ENCODE measurements at regions not wholly inside any gene's neighbourhood (a gene's known extent, or its start where the extent isn't known, plus 50 kb on each side); places are given as distances from the start of the nearest gene placed in this dataset.

GRCh38 chr2:58925676-58926081 is 684.6 kb upstream of the FANCL start (continued):
- TF ChIP-seq BCL11A (IDR thresholded peaks at IDR 0.05; ENCODE audit: low read depth, low read length) (no peak), SRF (IDR thresholded peaks at IDR 0.05; ENCODE audit: low read depth in 2 of 2, low read length in 2 of 2) (no peak), NBN (IDR thresholded peaks at IDR 0.05) (no peak), E2F4 (IDR thresholded peaks at IDR 0.05; ENCODE audit: low read depth, low read length) (no peak)

- H4K20me1 ChIP-seq (ENCODE audit: control insufficient read depth, insufficient read depth): no peaks in the 10 kb centered on the region
- H3K9me3 ChIP-seq (replicated peaks; ENCODE audit: control insufficient read depth, insufficient read depth, low read length): no peaks in the 10 kb centered on the region
- no peak overlapping the region for H3K9ac ChIP-seq (ENCODE audit: control insufficient read depth, insufficient read depth, low read length)
- intact Hi-C loops (cut with micrococcal nuclease; ENCODE audit: unreplicated experiment) (no loop called here), in situ Hi-C loops (cut with MboI) (no loop called here)
- ATAC-seq: no peak
- ChIA-PET RAD21 (ENCODE audit: unreplicated experiment) (no interaction called here), POLR2A (no interaction called here), SMC1A (ENCODE audit: uncharacterized antibody, unreplicated experiment) (interaction anchor here (1.4 kb wide), 1 partner anchor 14 kb away, joined by 3 read pairs; no protein-coding TSS in a partner anchor), CTCF (interaction anchor here (1.2 kb wide), 1 partner anchor 12 kb away, joined by 5 read pairs; no protein-coding TSS in a partner anchor)
- no peak overlapping the region for H3K4me3 ChIP-seq
- H3K27ac ChIP-seq (ENCODE audit: control insufficient read depth, insufficient read depth): no peak overlapping the region
- no peak for FAIRE-seq
- H3K79me2 ChIP-seq (ENCODE audit: control insufficient read depth, insufficient read depth, low read length): no peaks in the 10 kb centered on the region
- BruUV-seq (replicated peaks): no TSS peak
- no peak for DNase-seq (ENCODE audit: low read depth, low spot score)
- no peak overlapping the region for H3K4me2 ChIP-seq (ENCODE audit: control insufficient read depth, insufficient read depth)
- H2AFZ ChIP-seq (ENCODE audit: control insufficient read depth, low read depth, low read length): no peak overlapping the region
- no peaks in the 10 kb centered on the region for H3K36me3 ChIP-seq (ENCODE audit: control insufficient read depth in 2 of 2, insufficient read depth in 2 of 2, low read length in 1 of 2)
- no peaks in the 10 kb centered on the region for H3K27me3 ChIP-seq (replicated peaks in 1 of 2; ENCODE audit: control insufficient read depth in 2 of 2, insufficient read depth in 2 of 2, low read length in 1 of 2)
- no peaks in the 10 kb centered on the region for H3K4me1 ChIP-seq (ENCODE audit: control insufficient read depth, insufficient read depth, low read length)
- TF ChIP-seq NR2C1 (IDR thresholded peaks at IDR 0.05) (no peak), FOXM1 (IDR thresholded peaks at IDR 0.05; ENCODE audit: low read depth, low read length) (no peak), DPF2 (IDR thresholded peaks at IDR 0.05) (no peak), USF2 (IDR thresholded peaks at IDR 0.05; ENCODE audit: borderline replicate concordance, low read depth, low read length) (no peak), ZNF207 (IDR thresholded peaks at IDR 0.05; ENCODE audit: borderline replicate concordance) (no peak), IKZF2 (IDR thresholded peaks at IDR 0.05) (no peak), GABPA (IDR thresholded peaks at IDR 0.05; ENCODE audit: low read depth) (no peak), CUX1 (IDR thresholded peaks at IDR 0.05; ENCODE audit: insufficient replicate concordance, low read depth, low read length) (no peak), HCFC1 (IDR thresholded peaks at IDR 0.05; ENCODE audit: low read length) (no peak), RFX5 (IDR thresholded peaks at IDR 0.05; ENCODE audit: low read depth, low read length) (no peak), USF1 (IDR thresholded peaks at IDR 0.05; ENCODE audit: borderline replicate concordance, extremely low read length, insufficient read depth, low read depth, low read length) (no peak), EGR1 (IDR thresholded peaks at IDR 0.05; ENCODE audit: borderline replicate concordance in 1 of 2, low read depth in 2 of 2, low read length in 2 of 2) (no peak)
- WGBS (ENCODE audit: insufficient coverage, insufficient replicate concordance, low lambda C conversion rate, missing lambda C conversion rate): 0% methylated on average over 1 of the region's 1 CpG
Observed at GRCh38 chr2:58923869-58924268, 682.7 kb upstream of the FANCL start.

Data from GM12878 (cell line).